PC-3 (cell line): ENCODE measurements at regions not wholly inside any gene's neighbourhood (a gene's known extent, or its start where the extent isn't known, plus 50 kb on each side); places are given as distances from the start of the nearest gene placed in this dataset.

Experiments
- ATAC-seq: fragments of 200-7000 bp; cut with Tn5 transposase; 2 replicates; pipeline ENCODE4 v1.9.1; 2020; ENCODE audit warnings: mild to moderate bottlenecking, moderate library complexity
- BruUV-seq: library from RNA; stranded (reverse); fragments of 400-500 nt; replicated peaks from 2 replicates; lab custom pipeline; 2021; lab: Mats Ljungman, UMichigan
- CTCF ChIA-PET: fragments of 300-600 bp; sonication (Branson Sonifier 250); formaldehyde crosslinking; loops from one replicate; lab custom pipeline; 2022; ENCODE audit warnings: antibody characterized with exemption; lab: Charles Lee
- POLR2A ChIA-PET: fragments of 300-600 bp; sonication (Branson Sonifier 250); formaldehyde crosslinking; loops from one replicate; lab custom pipeline; 2022; ENCODE audit warnings: antibody characterized with exemption; ENCODE audit not compliant: unreplicated experiment; lab: Charles Lee
- DNase-seq: peaks from one replicate; pipeline ENCODE4 v3.0.0-alpha.2; 2015
- H2AFZ ChIP-seq: fragments of 300-600 bp; sonication (generic); 2 replicates; pipeline ENCODE4 v1.6.0; 2016; ENCODE audit warnings: antibody characterized with exemption, low read length
- H3F3A ChIP-seq: fragments of 300-600 bp; sonication (generic); one replicate; pipeline ENCODE4 v1.6.0; 2017; ENCODE audit warnings: antibody characterized with exemption, low read length, control low read depth, mild to moderate bottlenecking; ENCODE audit not compliant: unreplicated experiment
- H3K27ac ChIP-seq: fragments of 300-600 bp; sonication (generic); 2 replicates; pipeline ENCODE4 v1.5.1; 2016; ENCODE audit warnings: mild to moderate bottlenecking, low read length
- H3K27me3 ChIP-seq: fragments of 300-600 bp; sonication (generic); 2 replicates; pipeline ENCODE4 v1.6.1; 2016; ENCODE audit warnings: low read length, mixed read lengths
- H3K36me3 ChIP-seq: fragments of 300-600 bp; sonication (generic); 2 replicates; pipeline ENCODE4 v1.6.1; 2016; ENCODE audit warnings: low read depth, mixed run types, low read length, mixed read lengths
- H3K4me1 ChIP-seq: fragments of 300-600 bp; sonication (generic); 2 replicates; pipeline ENCODE4 v1.5.1; 2016; ENCODE audit warnings: low read length; ENCODE audit not compliant: insufficient read depth
- H3K4me2 ChIP-seq: fragments of 300-600 bp; sonication (generic); 2 replicates; pipeline ENCODE4 v1.6.0; 2016; ENCODE audit warnings: low read length
- H3K4me3 ChIP-seq: fragments of 300-600 bp; sonication (generic); 2 replicates; pipeline ENCODE4 v1.5.1; 2016; ENCODE audit warnings: mild to moderate bottlenecking, low read length, mixed read lengths
- H3K79me2 ChIP-seq: fragments of 300-600 bp; sonication (generic); 2 replicates; pipeline ENCODE4 v1.6.1; 2017; ENCODE audit warnings: low read length, mixed read lengths
- H3K9ac ChIP-seq: fragments of 300-600 bp; sonication (generic); 2 replicates; pipeline ENCODE4 v1.6.0; 2016; ENCODE audit warnings: mild to moderate bottlenecking, low read length
- H3K9me2 ChIP-seq: fragments of 300-600 bp; sonication (generic); replicated peaks from 2 replicates; pipeline ENCODE4 v1.6.1; 2016; ENCODE audit warnings: mixed run types, low read length, mixed read lengths
- H3K9me3 ChIP-seq: fragments of 300-600 bp; sonication (generic); 2 replicates; pipeline ENCODE4 v1.6.1; 2016; ENCODE audit warnings: low read length, mixed read lengths
- H4K20me1 ChIP-seq: fragments of 300-600 bp; sonication (generic); 2 replicates; pipeline ENCODE4 v1.6.1; 2016; ENCODE audit warnings: low read length, mixed read lengths
- EZH2 ChIP-seq: fragments of 300-600 bp; sonication (generic); IDR thresholded peaks from one replicate; pipeline ENCODE4 v1.6.1; 2017; ENCODE audit warnings: antibody characterized with exemption, mild to moderate bottlenecking, low read length; ENCODE audit not compliant: unreplicated experiment
- EZH2phosphoT487 ChIP-seq: fragments of 300-600 bp; sonication (generic); IDR thresholded peaks from 2 replicates; pipeline ENCODE4 v1.6.1; 2018; ENCODE audit warnings: mild to moderate bottlenecking, antibody characterized with exemption, low read length, borderline replicate concordance
- intact Hi-C: fragments of 100-400 bp; cut with micrococcal nuclease; formaldehyde crosslinking; loops from 2 replicates; pipeline ENCODE4 v1.9.0; 2023
- TF ChIP-seq, protein P1 (sequence below): fragments of 300-600 bp; sonication (generic); conservative IDR thresholded peaks from 2 replicates; pipeline ENCODE4 v1.5.1; 2017; ENCODE audit warnings: antibody characterized with exemption, low read depth, mild to moderate bottlenecking, low read length

DNA sequence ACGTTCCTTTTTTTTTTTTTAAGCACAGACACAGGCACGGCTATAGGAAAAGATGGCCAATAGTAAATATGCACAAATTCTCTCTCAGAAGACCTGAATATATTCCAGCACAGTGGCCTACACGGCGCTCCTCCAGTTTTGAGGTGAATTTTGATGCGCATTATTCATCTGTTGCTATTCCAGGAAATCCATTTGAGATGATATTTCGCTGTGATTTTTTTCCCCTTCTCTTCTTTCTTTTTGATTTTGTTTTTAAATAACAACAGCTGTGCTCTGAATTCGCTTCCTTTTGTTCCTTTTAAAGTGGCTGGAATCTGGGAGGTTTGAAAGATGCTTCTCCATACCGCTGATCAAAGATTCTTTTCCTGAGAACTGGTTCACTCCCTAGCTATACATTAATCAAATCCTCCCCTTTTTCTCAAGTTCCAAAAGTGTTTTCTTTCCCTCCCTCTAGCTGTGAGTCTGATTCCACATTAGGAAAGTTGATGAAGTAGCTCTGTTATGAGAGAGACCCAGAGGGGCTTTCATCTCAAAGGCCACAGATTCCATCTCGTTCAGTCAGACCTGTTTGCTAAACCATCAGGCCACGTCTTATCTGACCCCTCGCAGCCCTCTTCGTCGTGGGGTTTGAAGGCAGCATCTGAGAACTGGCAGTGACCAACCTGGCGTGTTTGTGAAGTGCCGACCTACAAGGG is 602.7 kb upstream of the NRP1 start:
- H3K27me3 ChIP-seq: no peaks in the 10 kb centered on the region
- peaks cover 2% of the 10 kb centered on the region for H3K4me1 ChIP-seq
- ATAC-seq (no peak), DNase-seq (no peak)
- H3K9me3 ChIP-seq: no peaks in the 10 kb centered on the region
- H3K79me2 ChIP-seq: no peaks in the 10 kb centered on the region
- no TSS peak for BruUV-seq
- H3K36me3 ChIP-seq: no peaks in the 10 kb centered on the region
- H3K4me2 ChIP-seq: no peak overlapping the region
- intact Hi-C loops: no loop called here
- TF ChIP-seq EZH2: no peak
- no peaks in the 10 kb centered on the region for H3K9me2 ChIP-seq
- POLR2A ChIA-PET: interaction anchor here (0.6 kb wide), 1 partner anchor 609 kb away, joined by 5 read pairs; no protein-coding TSS in a partner anchor
- no peaks in the 10 kb centered on the region for H3F3A ChIP-seq
- H3K27ac ChIP-seq: no peak overlapping the region
- no peak overlapping the region for H3K4me3 ChIP-seq
- no peak overlapping the region for H3K9ac ChIP-seq
- CTCF ChIA-PET: no interaction called here
- H2AFZ ChIP-seq: no peak overlapping the region
- H4K20me1 ChIP-seq: no peaks in the 10 kb centered on the region

DNA sequence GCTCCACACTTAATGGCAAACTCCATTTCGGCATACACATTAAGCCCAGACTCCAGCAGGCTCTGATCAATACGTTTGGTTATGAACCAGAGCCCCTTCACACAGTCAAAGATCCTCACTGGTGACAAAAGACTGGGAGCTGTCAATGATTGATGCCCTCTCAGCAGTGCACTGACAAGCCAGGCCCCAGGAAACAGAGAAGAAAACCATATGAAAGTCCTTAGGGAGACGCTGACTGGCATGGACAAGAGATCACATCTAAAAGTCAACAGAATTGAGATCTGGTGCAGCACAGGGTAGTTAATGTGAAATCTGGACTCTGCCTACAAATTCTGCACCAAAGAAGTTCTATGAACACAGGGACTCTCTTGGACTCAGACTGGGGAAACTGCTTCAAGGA is 600.9 kb upstream of the NRP1 start:
- Histone ChIP-seq H2AFZ (no peak overlapping the region), H3K4me2 (no peak overlapping the region), H3K4me3 (no peak overlapping the region), H3K36me3 (no peaks in the 10 kb centered on the region), H3K4me1 (no peaks in the 10 kb centered on the region), H3K9me2 (no peaks in the 10 kb centered on the region), H3K9ac (no peak overlapping the region), H3K79me2 (no peaks in the 10 kb centered on the region), H4K20me1 (no peaks in the 10 kb centered on the region), H3K9me3 (no peaks in the 10 kb centered on the region), H3K27me3 (no peaks in the 10 kb centered on the region), H3K27ac (no peak overlapping the region), H3F3A (no peaks in the 10 kb centered on the region)
- no TSS peak for BruUV-seq
- ATAC-seq (no peak), DNase-seq (no peak)
- intact Hi-C loops: no loop called here
- ChIA-PET CTCF (no interaction called here), POLR2A (no interaction called here)
- no peak for TF ChIP-seq EZH2phosphoT487
- TF ChIP-seq, protein P1, sequence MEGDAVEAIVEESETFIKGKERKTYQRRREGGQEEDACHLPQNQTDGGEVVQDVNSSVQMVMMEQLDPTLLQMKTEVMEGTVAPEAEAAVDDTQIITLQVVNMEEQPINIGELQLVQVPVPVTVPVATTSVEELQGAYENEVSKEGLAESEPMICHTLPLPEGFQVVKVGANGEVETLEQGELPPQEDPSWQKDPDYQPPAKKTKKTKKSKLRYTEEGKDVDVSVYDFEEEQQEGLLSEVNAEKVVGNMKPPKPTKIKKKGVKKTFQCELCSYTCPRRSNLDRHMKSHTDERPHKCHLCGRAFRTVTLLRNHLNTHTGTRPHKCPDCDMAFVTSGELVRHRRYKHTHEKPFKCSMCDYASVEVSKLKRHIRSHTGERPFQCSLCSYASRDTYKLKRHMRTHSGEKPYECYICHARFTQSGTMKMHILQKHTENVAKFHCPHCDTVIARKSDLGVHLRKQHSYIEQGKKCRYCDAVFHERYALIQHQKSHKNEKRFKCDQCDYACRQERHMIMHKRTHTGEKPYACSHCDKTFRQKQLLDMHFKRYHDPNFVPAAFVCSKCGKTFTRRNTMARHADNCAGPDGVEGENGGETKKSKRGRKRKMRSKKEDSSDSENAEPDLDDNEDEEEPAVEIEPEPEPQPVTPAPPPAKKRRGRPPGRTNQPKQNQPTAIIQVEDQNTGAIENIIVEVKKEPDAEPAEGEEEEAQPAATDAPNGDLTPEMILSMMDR: no peak
- TF ChIP-seq EZH2: no peak

DNA sequence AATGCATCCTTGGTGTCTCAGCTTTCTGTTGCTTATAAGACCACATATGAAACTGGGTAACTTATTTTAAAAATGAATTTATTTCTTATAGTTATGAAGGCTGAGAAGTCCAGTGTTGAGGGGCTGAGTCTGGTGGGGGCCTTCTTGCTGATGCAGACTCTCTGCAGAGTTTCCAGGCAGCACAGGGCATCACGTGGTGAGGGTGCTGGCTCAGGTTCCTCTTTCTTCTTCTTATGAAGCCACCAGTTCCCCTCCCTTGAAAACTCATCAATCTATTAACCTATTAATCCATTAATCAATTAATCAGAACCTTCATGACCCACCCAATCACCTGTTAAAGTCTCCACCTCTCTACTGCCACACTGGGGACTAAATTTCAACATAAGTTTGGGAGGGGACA is 595.6 kb upstream of the NRP1 start:
- ChIA-PET POLR2A (no interaction called here), CTCF (no interaction called here)
- Histone ChIP-seq H3K79me2 (no peaks in the 10 kb centered on the region), H3K4me3 (no peak overlapping the region), H3K36me3 (no peaks in the 10 kb centered on the region), H3K9ac (no peak overlapping the region), H3K27ac (no peak overlapping the region), H3K9me2 (0 out of 2 replicates have a peak, but pooled peaks cover 5% of the 10 kb centered on the region), H3F3A (no peaks in the 10 kb centered on the region), H3K4me1 (no peaks in the 10 kb centered on the region), H2AFZ (no peak overlapping the region), H4K20me1 (no peaks in the 10 kb centered on the region), H3K9me3 (no peaks in the 10 kb centered on the region), H3K27me3 (no peaks in the 10 kb centered on the region), H3K4me2 (no peak overlapping the region)
- intact Hi-C loops: no loop called here
- no peak for DNase-seq
- TF ChIP-seq, protein P1: no peak
- TF ChIP-seq EZH2phosphoT487 (no peak), EZH2 (no peak)
- no peak for ATAC-seq
- BruUV-seq: no TSS peak
